GM18520 (cell line): ENCODE measurements at regions not wholly inside any gene's neighbourhood (a gene's known extent, or its start where the extent isn't known, plus 50 kb on each side); places are given as distances from the start of the nearest gene placed in this dataset.
A peak's percentile ranks its signal among the peaks of the same experiment; 100 is the strongest.
"Not testable (repeated sequence)": the region's sequence is repeated elsewhere in the genome, so short reads cannot be mapped to it uniquely, and the experiment has no call there.

Experiments used
- ATAC-seq: cut with Tn5 transposase; IDR thresholded peaks from one replicate; pipeline ENCODE4 v1.9.1; 2021; ENCODE audit not compliant: unreplicated experiment

- ATAC-seq, result peak; percentile 59
Observed at GRCh38 chr7:20083781-20084180, 133.4 kb downstream of the MACC1 start.

DNA sequence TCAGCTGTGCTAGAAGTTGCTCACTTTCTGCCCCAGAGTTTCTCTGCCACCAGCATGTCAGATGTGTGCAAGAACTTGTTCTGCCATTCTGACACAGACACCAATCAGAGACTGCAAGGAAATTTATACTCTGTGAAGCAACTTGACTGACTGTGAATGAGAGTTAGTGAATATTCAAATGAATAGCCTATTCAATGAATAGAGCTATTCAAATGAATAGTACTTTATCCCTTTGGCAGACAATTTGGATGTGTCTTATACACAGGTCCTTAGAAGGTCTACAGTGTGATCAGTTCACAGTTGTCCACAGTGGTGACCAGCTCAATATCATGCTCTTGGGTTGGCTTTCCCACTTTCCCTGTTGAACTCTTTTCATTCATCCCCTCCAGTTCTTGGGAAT, 138.1 kb downstream of the MACC1 start:
- ATAC-seq, result no peak

DNA sequence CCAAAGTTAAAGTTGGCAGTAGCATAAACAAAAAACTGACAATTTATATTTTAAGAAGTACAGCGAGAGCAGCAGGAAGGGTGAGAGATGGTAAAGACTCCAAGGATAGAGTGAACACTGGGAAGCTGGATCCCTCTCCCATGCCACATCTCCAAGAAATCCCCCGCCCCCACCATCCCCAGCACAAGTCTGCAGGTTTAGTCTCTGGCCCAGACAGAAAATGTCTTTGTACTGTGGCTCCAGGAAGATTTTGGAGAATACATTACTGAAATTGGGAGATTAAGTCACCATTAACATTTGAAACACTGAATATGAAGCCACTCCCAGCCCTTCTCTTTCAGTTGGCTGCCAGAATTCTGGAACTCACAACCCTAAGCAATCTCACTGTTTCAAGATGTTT, 140.3 kb downstream of the MACC1 start:
- ATAC-seq, result no peak

DNA sequence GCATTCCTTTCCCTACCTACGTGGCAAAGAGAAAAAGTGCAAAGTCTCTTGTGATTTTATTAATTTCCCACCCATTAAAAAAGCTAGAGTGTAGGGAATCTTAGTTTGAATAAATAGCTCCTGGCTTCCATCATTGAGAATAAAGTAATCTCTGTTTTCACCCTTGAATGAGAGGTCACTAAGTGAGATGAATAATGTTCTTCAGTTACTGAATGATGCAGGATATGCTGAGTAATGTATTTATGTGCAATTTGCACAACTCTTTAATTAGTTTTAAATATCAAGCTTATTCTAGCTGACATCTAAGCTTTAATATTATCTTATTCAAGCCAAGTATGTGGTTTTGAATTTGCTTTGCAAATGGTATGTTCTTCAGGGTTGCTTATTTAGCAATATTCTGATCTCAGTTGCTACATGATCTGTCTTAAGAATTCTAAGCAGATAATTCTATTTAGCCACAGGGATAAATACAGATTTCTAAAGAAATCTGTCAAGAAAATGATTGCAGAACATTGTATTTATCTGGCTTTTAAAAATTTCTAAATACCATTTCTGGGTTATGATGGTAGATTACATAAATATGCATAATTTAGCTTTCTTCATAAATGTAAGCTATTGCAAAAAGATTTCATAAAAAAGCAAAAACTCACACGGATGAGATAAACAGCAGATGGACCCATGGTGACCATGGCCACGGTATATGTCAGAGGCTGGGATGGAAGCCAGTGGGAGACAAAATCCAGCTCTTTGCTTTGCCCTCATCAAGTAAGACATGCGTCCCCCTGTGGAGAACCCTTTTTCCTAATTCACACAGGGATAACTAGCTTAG, 141.0 kb downstream of the MACC1 start:
- ATAC-seq, result no peak

GRCh38 chr7:20075440-20075839, 141.7 kb downstream of the MACC1 start:
- no peak for ATAC-seq

GRCh38 chr7:20068004-20068403, 149.2 kb downstream of the MACC1 start:
- ATAC-seq, result not testable (repeated sequence)

- peak; percentile 98 for ATAC-seq
Observed at GRCh38 chr7:20064974-20065862, 152.0 kb downstream of the MACC1 start.

- ATAC-seq, result no peak
Observed at GRCh38 chr7:20064181-20064970, 152.8 kb downstream of the MACC1 start.

GRCh38 chr7:20063644-20064043, 153.5 kb downstream of the MACC1 start:
- no peak for ATAC-seq

GRCh38 chr7:20062932-20063331, 154.3 kb downstream of the MACC1 start:
- ATAC-seq, result no peak

- no peak for ATAC-seq
Observed at GRCh38 chr7:20053334-20054104, 163.7 kb downstream of the MACC1 start.

DNA sequence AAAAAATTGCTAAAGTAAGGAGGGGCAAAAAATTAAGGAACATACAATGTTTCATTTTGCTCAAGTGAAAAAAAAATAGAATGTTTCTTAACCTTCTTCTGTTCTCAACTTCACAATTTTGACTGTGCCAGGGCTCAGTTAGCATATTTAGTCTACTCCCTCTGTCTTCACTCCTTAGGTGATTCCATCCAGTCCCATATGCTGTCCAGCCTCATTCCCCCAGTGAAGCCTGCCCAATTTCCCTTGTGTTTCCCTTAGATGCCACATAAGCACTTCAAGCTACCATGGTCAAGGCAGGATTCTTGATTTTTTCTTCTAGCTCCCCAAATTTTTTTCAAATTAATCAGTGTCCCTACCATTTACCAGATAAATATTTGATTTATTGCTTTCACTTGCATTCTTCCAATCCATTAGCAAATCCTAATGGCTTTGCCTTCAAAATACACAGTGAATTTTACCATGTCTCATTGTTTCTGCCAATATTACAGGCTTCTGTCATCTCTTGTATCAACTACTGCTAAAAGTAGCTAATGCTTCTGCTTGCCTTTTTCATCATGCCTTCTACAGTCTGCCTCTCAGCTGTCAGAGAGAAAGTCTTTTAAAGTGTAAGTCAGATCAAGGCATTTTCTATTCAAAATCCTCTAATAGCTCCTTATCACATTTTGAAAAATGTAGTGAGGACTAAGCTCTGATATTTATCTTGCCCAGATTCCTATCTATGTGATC, 166.8 kb downstream of the MACC1 start:
- no peak for ATAC-seq

DNA sequence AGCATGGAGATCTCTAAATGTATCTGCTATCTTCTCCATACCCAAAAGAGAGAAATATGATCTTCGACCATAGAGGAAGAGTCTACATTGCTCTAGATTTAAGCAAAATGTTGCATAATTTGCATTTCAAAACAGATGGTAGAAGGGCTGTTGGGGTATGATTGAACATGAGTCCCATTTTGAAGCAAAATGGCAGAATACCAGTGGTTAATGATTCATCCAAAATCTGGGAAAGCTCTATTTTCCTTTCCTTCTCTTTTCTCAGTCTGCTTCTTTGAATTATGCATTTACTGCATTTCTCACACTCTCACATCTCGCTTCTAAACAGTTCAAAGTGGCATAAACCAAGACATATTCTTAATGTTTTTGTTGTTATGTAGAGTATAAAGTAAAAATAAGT, 178.5 kb downstream of the MACC1 start:
- ATAC-seq, result no peak

DNA sequence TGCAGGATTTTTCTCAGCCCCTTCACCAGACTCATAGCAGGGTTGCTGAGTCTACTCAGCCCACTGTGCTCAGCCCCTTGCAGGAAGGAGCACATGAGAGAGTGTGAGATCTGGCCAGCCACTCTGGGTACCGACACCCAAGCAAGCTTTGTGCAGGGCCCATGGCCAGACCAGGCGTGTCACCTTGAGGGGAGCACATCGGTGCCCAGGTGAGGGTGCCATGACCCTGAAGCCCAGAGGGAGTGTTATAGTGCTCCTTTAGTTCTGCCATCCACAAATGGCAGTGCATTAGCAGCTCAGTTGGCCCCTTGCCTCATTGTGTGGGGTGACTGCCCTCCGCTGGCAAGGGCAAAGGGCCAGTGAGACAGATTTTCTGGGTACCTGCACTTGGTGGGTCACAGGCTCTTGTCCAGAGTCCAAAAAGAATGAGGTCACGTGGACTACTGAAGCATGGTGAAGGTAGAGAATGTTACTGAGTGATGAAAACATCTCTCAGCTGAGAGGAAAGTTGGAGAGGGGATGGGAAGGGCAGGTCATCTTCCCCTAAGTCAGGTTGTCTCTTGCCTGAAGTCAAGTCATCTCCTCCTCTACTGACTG, 181.8 kb downstream of the MACC1 start:
- no peak for ATAC-seq

DNA sequence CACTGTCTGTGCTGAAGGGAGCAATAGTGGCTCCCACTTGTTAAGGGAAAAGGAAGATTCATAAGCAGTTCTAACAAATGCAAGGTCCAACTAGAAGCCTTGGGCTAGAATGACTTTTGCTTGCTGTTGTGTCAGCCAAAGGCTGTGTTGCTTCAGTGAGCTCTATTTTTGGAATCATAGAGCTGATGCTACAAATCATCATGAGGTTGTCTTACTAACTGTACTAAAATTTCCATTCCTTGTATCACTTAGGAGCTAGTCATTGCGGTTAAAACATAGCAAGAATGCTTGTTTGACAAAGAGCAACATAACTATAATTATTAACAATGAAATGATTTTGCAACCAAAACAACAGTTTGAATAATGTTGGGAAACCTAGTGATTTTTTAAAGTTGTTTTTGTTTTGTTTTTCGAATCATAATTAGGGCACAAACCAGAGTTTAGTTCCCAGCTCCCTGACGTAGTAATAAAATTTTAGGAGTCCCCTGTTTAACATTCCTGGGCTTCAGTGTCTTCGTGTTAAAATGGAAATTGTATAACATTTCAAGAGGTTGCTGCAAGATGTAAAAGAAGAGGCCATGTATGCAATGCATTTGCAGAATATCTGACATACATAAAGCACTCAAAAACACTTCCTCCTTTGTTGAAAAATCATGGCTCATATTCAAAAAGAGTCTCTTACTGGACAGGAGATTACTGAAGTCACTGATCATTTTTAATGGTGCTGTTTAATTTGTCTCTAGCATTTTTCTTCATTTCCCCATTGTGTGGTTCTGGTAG, 183.4 kb downstream of the MACC1 start:
- ATAC-seq, result no peak

GRCh38 chr7:20032741-20033140, 184.4 kb downstream of the MACC1 start:
- no peak for ATAC-seq

DNA sequence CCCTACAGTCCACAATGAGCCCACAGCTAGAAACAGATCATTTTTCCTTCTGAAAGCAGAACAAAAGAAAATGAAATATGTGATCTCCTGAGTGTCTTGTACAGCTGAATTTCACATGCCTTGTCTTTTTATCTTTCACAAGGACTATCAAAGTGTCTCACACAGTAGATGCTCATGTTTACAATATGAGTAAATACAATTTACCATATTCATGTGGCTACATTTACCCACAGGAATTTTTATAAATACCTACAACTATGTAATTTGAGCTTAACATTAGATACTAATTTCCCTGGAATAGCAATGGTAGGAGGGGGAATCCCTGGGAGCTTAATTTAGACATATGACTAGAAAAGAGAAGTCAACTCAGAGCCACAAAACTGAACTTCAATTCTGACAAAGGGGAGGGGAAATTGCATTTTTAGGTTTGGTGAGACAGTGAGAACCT, 186.2 kb downstream of the MACC1 start:
- ATAC-seq, result peak; percentile 58

DNA sequence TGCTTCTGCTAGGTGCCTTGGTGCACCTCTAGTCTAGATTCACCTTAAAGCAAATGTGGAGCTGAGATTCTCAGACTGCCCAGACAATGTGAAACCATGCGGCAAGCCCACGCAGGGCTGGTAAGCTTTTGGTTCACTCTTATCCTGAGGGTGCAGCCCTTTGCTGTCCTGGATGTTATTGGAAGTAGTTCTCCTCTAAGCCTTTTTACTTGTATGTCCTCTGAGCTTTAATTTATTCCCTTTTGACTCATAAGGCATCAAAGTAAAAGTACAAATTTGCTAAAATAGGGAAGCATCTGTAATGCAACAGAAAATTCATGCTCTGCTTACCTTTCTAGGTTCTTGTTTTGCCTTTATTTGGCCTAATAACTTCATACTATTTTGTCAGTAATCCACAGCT, 186.8 kb downstream of the MACC1 start:
- ATAC-seq, result peak; percentile 66

GRCh38 chr7:20026762-20027161, 190.4 kb downstream of the MACC1 start:
- no peak for ATAC-seq
